Activated CD4-positive, alpha-beta memory T cell treated with anti-CD3 and anti-CD28 coated beads for 36 hours (primary cell): ENCODE measurements at regions not wholly inside any gene's neighbourhood (a gene's known extent, or its start where the extent isn't known, plus 50 kb on each side); places are given as distances from the start of the nearest gene placed in this dataset.

Experiments
- CTCF ChIA-PET: fragments of 350-600 bp; sonication (Branson Sonifier 250); formaldehyde crosslinking; loops from one replicate; lab custom pipeline; 2021; ENCODE audit warnings: antibody characterized with exemption, inconsistent platforms; lab: Charles Lee
- POLR2A ChIA-PET: fragments of 350-600 bp; sonication (Branson Sonifier 250); formaldehyde crosslinking; loops from one replicate; lab custom pipeline; 2021; ENCODE audit warnings: antibody characterized with exemption; lab: Charles Lee
- DNase-seq: peaks from one replicate; pipeline ENCODE4 v3.0.0-alpha.2; 2020
- H3K27ac Mint-ChIP-seq: one replicate; pipeline ENCODE4 v1.8.0; 2021; ENCODE audit warnings: mixed read lengths
- H3K27me3 Mint-ChIP-seq: one replicate; pipeline ENCODE4 v1.8.0; 2021; ENCODE audit warnings: mixed read lengths
- H3K36me3 Mint-ChIP-seq: one replicate; pipeline ENCODE4 v1.8.0; 2021; ENCODE audit warnings: mixed read lengths
- H3K4me1 Mint-ChIP-seq: one replicate; pipeline ENCODE4 v1.8.0; 2021; ENCODE audit warnings: low read depth, mixed read lengths
- H3K4me3 Mint-ChIP-seq: one replicate; pipeline ENCODE4 v1.8.0; 2021; ENCODE audit warnings: mild to moderate bottlenecking, mixed read lengths
- H3K9me3 Mint-ChIP-seq: one replicate; pipeline ENCODE4 v1.8.0; 2021; ENCODE audit warnings: mixed read lengths
- intact Hi-C: fragments of 100-400 bp; cut with micrococcal nuclease; formaldehyde crosslinking; loops from one replicate; pipeline ENCODE4 v1.15.1; 2023

GRCh38 chr21:18869104-18869503 lies 465.5 kb upstream of the TMPRSS15 start:
- intact Hi-C loops, result no loop called here
- Mint-ChIP-seq H3K36me3 (no peaks in the 10 kb centered on the region), H3K4me1 (no peaks in the 10 kb centered on the region), H3K4me3 (no peak overlapping the region), H3K27me3 (no peaks in the 10 kb centered on the region), H3K27ac (no peak overlapping the region), H3K9me3 (peaks cover 14% of the 10 kb centered on the region)
- ChIA-PET POLR2A (no interaction called here), CTCF (no interaction called here)
- no peak for DNase-seq

GRCh38 chr21:18877917-18878316 lies 474.3 kb upstream of the TMPRSS15 start:
- Mint-ChIP-seq H3K4me1 (no peaks in the 10 kb centered on the region), H3K27me3 (no peaks in the 10 kb centered on the region), H3K36me3 (no peaks in the 10 kb centered on the region), H3K4me3 (no peak overlapping the region), H3K27ac (no peak overlapping the region), H3K9me3 (peaks cover 15% of the 10 kb centered on the region)
- no peak for DNase-seq
- ChIA-PET POLR2A (no interaction called here), CTCF (no interaction called here)
- intact Hi-C loops, result no loop called here

- ChIA-PET POLR2A (no interaction called here), CTCF (no interaction called here)
- no peak for DNase-seq
- intact Hi-C loops, result no loop called here
- H3K9me3 Mint-ChIP-seq, result peaks cover 22% of the 10 kb centered on the region
- no peaks in the 10 kb centered on the region for H3K36me3 Mint-ChIP-seq
- no peak overlapping the region for H3K4me3 Mint-ChIP-seq
- H3K27me3 Mint-ChIP-seq, result no peaks in the 10 kb centered on the region
- H3K27ac Mint-ChIP-seq, result no peak overlapping the region
- no peaks in the 10 kb centered on the region for H3K4me1 Mint-ChIP-seq
Measured at GRCh38 chr21:18887922-18888602, 484.5 kb upstream of the TMPRSS15 start.

DNA sequence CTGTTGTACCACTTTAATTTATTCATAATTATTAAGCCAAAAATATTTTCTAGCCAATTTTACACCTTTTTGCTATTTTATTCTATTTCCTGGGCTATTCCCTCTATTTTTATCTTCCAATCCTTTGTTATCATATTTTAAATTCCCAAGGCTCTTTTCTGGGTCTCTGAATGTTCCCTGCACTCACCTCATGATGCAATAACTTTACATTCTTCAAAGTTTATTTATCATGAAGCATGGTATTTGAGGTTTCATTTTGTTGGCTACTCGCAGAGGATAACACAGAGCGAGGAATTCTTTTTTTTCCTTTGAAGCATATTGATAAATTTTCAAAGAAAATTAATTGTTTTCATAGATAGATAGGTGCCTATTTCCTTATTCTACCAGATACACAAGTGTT lies 489.8 kb upstream of the TMPRSS15 start:
- peaks cover 8% of the 10 kb centered on the region for H3K9me3 Mint-ChIP-seq
- intact Hi-C loops, result no loop called here
- H3K4me1 Mint-ChIP-seq, result no peaks in the 10 kb centered on the region
- no peak for DNase-seq
- H3K27ac Mint-ChIP-seq, result no peak overlapping the region
- H3K27me3 Mint-ChIP-seq, result no peaks in the 10 kb centered on the region
- POLR2A ChIA-PET, result no interaction called here
- H3K4me3 Mint-ChIP-seq, result no peak overlapping the region
- CTCF ChIA-PET, result no interaction called here
- no peaks in the 10 kb centered on the region for H3K36me3 Mint-ChIP-seq

GRCh38 chr21:18894387-18894786 lies 490.8 kb upstream of the TMPRSS15 start:
- ChIA-PET CTCF (no interaction called here), POLR2A (no interaction called here)
- no peaks in the 10 kb centered on the region for H3K27me3 Mint-ChIP-seq
- no peak overlapping the region for H3K4me3 Mint-ChIP-seq
- no peak overlapping the region for H3K27ac Mint-ChIP-seq
- no peaks in the 10 kb centered on the region for H3K4me1 Mint-ChIP-seq
- peaks cover 9% of the 10 kb centered on the region for H3K9me3 Mint-ChIP-seq
- H3K36me3 Mint-ChIP-seq, result no peaks in the 10 kb centered on the region
- DNase-seq, result no peak
- intact Hi-C loops, result no loop called here

DNA sequence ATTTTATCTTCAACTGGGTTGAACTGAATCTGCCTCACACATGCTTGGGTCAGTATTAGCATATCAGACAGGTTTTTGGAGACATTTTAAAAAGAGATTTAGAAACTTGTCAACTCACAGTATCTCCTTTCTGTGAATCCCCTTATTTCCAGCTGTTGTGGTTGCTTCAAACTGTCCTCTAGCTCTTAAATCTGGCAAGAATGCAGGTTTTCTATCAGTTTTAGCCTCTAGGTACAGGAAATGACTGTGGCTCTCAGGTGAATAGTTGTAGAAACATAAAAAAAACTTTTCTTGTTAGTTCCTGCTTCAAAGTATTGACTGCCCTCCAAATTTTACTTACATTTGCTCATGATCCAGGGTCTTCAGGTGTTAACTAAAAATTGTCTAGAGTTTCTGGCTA lies 495.7 kb upstream of the TMPRSS15 start:
- ChIA-PET POLR2A (no interaction called here), CTCF (no interaction called here)
- intact Hi-C loops, result no loop called here
- Mint-ChIP-seq H3K27ac (no peak overlapping the region), H3K4me1 (no peaks in the 10 kb centered on the region), H3K36me3 (no peaks in the 10 kb centered on the region), H3K9me3 (peaks cover 2% of the 10 kb centered on the region), H3K27me3 (no peaks in the 10 kb centered on the region), H3K4me3 (no peak overlapping the region)
- no peak for DNase-seq

DNA sequence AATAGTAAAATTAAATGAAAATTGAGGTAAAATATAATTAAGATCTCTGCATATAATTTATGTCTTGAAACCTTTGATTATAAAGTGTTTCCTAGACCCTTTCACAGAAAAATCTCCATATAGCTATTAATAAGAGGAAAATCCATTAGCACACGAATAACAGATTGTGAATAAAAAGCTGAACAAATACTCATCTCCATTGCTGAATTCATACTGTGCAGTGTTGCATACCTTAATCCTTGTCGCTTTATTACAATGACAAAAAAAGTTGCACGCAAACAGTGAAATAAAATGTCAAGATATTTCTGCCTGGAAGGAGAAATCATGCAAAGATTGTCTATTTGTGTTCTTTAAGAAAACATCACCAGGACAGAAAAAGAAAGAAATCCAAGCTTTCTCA lies 499.1 kb upstream of the TMPRSS15 start:
- Mint-ChIP-seq H3K9me3 (peaks cover 5% of the 10 kb centered on the region), H3K27me3 (no peaks in the 10 kb centered on the region), H3K4me1 (no peaks in the 10 kb centered on the region), H3K4me3 (no peak overlapping the region), H3K27ac (no peak overlapping the region), H3K36me3 (no peaks in the 10 kb centered on the region)
- CTCF ChIA-PET, result no interaction called here
- POLR2A ChIA-PET, result no interaction called here
- no peak for DNase-seq
- intact Hi-C loops, result no loop called here

DNA sequence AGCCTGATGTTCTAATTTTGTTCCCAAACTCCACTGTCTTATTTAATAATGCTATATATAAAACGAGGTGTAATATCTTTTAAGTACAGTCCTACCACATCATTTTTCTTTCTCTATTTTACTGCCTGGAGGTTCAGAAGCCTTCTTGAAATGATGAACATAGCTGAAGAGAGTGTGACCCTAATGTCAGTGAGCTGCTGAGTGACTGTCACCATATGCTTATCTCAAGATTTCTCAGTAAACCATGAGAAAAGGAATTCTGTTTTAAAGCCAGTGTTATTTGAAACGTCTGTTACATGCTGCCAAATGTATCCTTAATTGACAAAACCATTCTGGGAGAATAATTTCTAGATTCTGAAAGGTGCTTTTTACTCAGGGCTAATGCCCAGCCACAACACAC lies 503.5 kb upstream of the TMPRSS15 start:
- no peak for DNase-seq
- Mint-ChIP-seq H3K9me3 (peaks cover 12% of the 10 kb centered on the region), H3K4me3 (no peak overlapping the region), H3K4me1 (no peaks in the 10 kb centered on the region), H3K27me3 (no peaks in the 10 kb centered on the region), H3K27ac (no peak overlapping the region), H3K36me3 (no peaks in the 10 kb centered on the region)
- intact Hi-C loops, result no loop called here
- ChIA-PET CTCF (no interaction called here), POLR2A (no interaction called here)

- H3K4me1 Mint-ChIP-seq, result no peaks in the 10 kb centered on the region
- ChIA-PET CTCF (no interaction called here), POLR2A (no interaction called here)
- intact Hi-C loops, result no loop called here
- DNase-seq, result no peak
- H3K27ac Mint-ChIP-seq, result no peak overlapping the region
- no peaks in the 10 kb centered on the region for H3K36me3 Mint-ChIP-seq
- H3K27me3 Mint-ChIP-seq, result no peaks in the 10 kb centered on the region
- no peak overlapping the region for H3K4me3 Mint-ChIP-seq
- peaks cover 16% of the 10 kb centered on the region for H3K9me3 Mint-ChIP-seq
Measured at GRCh38 chr21:18908641-18909040, 505.1 kb upstream of the TMPRSS15 start.

GRCh38 chr21:18913914-18914313 lies 510.3 kb upstream of the TMPRSS15 start:
- Mint-ChIP-seq H3K9me3 (peaks cover 20% of the 10 kb centered on the region), H3K36me3 (no peaks in the 10 kb centered on the region), H3K27ac (no peak overlapping the region), H3K27me3 (no peaks in the 10 kb centered on the region), H3K4me1 (no peaks in the 10 kb centered on the region), H3K4me3 (no peak overlapping the region)
- CTCF ChIA-PET, result no interaction called here
- DNase-seq, result no peak
- intact Hi-C loops, result no loop called here
- POLR2A ChIA-PET, result no interaction called here

DNA sequence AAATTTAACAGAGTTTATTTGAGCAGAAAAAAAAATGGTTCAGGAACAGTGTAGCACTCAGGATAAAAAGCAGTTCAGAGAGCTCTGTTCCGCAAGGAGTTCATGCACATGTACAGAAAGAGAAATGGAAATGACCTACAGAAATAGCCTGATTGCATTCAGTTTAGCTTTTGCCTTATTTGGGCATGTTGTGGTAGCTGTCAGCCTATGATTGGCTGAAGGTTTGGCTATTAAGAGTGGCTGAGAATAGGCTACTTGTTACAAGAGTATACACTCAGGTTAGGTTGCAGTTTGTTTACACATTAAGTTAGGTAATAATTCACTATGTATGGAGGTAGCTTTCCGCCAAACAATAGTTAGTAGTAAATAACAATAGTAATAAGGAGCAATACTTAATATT lies 511.0 kb upstream of the TMPRSS15 start:
- Mint-ChIP-seq H3K9me3 (peaks cover 17% of the 10 kb centered on the region), H3K36me3 (no peaks in the 10 kb centered on the region), H3K4me1 (no peaks in the 10 kb centered on the region), H3K27me3 (no peaks in the 10 kb centered on the region), H3K4me3 (no peak overlapping the region), H3K27ac (no peak overlapping the region)
- DNase-seq, result no peak
- CTCF ChIA-PET, result no interaction called here
- intact Hi-C loops, result no loop called here
- POLR2A ChIA-PET, result no interaction called here

- no peak overlapping the region for H3K27ac Mint-ChIP-seq
- no peaks in the 10 kb centered on the region for H3K4me1 Mint-ChIP-seq
- ChIA-PET CTCF (no interaction called here), POLR2A (no interaction called here)
- no peaks in the 10 kb centered on the region for H3K27me3 Mint-ChIP-seq
- H3K9me3 Mint-ChIP-seq, result peaks cover 9% of the 10 kb centered on the region
- H3K4me3 Mint-ChIP-seq, result no peak overlapping the region
- no peak for DNase-seq
- H3K36me3 Mint-ChIP-seq, result no peaks in the 10 kb centered on the region
- intact Hi-C loops, result no loop called here
Measured at GRCh38 chr21:18917622-18918021, 514.0 kb upstream of the TMPRSS15 start.

DNA sequence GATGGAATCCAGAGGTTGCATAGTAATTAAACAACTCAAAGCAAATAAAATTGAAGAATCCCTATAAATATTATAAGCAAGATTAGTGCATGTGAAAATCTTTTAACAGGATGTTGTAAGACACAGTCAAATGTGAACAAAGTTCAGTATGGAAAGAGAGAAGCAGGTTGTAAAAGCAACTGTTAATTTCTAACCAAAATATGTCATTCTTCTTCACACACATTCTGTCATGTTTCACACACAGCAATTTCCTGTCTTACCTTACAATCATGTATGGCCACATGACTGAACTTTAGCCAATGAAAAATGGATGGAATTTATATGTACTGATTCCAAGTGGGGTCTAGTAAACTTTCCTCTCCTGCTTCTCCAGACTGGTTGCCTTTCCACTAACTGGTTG lies 527.7 kb upstream of the TMPRSS15 start:
- H3K9me3 Mint-ChIP-seq, result peaks cover 9% of the 10 kb centered on the region
- ChIA-PET POLR2A (no interaction called here), CTCF (no interaction called here)
- H3K4me3 Mint-ChIP-seq, result no peak overlapping the region
- intact Hi-C loops, result no loop called here
- no peaks in the 10 kb centered on the region for H3K27me3 Mint-ChIP-seq
- H3K27ac Mint-ChIP-seq, result no peak overlapping the region
- H3K4me1 Mint-ChIP-seq, result no peaks in the 10 kb centered on the region
- DNase-seq, result no peak
- no peaks in the 10 kb centered on the region for H3K36me3 Mint-ChIP-seq
